GM19043 (cell line): ENCODE measurements at regions not wholly inside any gene's neighbourhood (a gene's known extent, or its start where the extent isn't known, plus 50 kb on each side); places are given as distances from the start of the nearest gene placed in this dataset.

Experiments used
- ATAC-seq: cut with Tn5 transposase; IDR thresholded peaks from one replicate; pipeline ENCODE4 v1.9.1; 2021; ENCODE audit warnings: low read depth; ENCODE audit not compliant: unreplicated experiment

DNA sequence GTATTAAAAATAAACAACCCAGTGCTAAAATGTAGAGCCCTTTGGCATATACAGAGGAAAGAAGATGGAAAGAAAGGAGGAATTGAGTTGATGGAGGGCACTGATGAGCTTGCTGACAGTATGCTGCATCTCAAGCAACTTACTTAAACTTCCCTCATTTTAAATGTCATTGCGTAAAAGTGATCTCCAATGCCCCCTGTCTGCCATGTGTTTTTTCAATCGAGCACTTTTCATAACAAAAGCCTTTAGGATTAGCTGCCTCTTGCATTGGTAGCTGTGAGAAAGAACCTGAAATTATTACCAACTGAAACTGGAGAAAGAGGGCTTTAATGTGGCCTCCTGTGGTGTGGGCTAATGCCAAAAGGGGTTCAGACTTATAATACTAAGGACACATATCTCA, 541.6 kb downstream of the SUCLA2 start:
- ATAC-seq, result no peak

DNA sequence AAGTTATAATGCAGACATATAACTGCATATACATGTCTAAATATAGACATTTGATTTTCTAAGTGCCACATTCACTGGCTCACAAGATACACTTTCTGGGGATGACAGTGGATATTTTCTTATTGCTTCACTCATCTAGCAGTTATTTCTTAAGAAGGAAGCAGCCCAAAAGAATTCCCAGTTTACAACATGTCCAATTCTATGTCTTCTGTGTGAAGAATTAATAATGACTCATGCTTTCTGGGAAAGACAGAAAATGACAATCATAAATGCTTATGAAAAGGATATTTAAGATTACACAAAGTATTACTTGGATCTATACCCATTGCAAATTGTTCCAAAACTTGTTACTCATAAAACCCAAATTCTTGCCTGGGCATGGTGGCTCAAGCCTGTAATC, 543.4 kb downstream of the SUCLA2 start:
- no peak for ATAC-seq

- no peak for ATAC-seq
These were observed 545.4 kb downstream of the SUCLA2 start for GRCh38 chr13:47455626-47456025.

DNA sequence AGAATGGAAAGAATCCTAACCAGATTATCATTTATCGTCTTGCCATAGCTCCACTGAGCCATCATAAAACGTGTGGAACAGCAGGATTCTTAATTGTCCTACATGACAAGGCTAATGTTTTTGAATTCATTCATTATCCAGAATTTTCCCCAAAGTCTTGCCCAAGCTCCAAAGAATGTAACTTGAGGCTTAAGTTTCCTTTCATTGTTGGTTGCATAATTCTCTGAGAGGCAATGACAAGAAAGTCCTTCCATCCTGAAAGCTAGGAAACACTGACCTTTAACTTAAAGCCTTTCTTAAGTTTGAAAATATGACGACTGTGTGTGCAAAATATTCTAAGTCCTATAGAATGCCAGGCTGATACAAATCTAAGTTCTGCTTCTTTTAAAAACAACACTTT, 546.1 kb downstream of the SUCLA2 start:
- no peak for ATAC-seq

- no peak for ATAC-seq
These were observed 540.6 kb upstream of the HTR2A start for GRCh38 chr13:47437406-47437805.

- no peak for ATAC-seq
These were observed 536.7 kb upstream of the HTR2A start for GRCh38 chr13:47433461-47434005.

GRCh38 chr13:47426126-47426849, 529.4 kb upstream of the HTR2A start:
- ATAC-seq, result no peak

GRCh38 chr13:47421525-47421924, 524.7 kb upstream of the HTR2A start:
- no peak for ATAC-seq

DNA sequence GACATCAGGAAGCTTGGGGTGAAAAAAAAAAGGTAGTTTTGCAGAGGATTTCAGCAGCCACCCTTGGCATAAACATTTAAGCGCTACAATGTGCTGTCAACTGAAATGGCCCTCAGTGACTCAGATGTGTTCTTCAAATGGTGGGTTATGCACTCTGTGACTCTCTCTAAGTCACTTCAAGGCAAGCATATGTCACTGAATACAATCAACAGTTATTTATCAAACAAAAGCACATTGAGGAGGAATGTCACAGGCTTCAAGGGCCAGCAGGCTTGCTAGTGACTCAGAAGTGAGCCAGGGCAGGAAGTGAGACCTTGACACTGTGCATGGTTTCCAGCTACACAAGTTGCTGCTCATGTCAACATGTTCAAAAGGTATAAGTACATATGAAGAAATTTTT, 523.7 kb upstream of the HTR2A start:
- ATAC-seq, result no peak

GRCh38 chr13:47420020-47420419, 523.2 kb upstream of the HTR2A start:
- no peak for ATAC-seq

DNA sequence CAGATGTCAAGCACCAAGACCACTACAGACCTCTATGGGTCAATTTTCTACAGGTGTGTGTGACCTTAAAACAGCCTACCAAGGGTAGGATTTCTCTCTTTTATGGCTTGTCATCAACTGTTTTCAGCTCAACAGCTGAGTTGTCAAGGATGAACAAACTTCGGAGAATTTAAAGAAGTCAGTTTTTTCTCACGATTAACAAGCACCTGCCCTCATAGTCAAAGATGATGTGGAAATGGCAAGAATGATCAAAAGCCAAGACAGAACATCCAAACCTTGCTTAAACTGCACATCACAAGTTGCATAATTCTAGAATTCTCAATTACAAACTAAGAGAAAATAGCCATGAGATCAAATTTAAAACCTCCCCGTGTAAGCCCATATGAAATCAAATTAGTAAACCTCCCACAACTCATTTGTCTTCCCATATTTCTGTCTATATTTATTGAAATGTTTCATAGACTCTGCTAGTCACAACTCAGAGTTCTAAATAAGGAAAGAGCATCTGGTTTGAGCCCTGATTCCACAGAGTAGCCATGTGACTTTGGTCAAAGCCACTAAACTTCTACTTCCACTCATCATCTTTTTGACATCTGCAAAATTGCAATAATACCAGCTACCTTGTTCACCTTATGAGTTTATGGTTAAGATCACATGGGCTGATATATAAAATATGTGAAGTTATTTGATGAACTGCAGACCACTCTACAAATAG, 521.5 kb upstream of the HTR2A start:
- no peak for ATAC-seq

GRCh38 chr13:47417485-47417884, 520.6 kb upstream of the HTR2A start:
- no peak for ATAC-seq

DNA sequence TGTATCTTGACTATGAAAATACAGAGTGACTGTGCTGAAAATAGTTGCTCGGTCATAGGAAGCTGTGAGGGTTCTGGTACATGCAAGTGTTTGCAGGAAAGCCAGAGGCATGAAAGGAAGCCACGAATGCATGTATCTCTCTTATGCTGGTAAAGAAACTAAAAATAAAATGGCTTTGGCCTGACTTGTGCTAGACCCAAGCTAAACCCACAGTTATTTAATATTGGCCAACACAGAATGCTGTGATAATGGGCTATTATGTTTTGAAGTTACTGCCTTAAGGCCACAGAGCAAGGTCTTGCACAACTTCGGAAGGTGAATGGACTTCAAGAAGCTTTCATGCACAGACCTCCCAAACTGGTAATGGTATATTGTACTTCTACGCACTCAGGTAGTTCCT, 518.2 kb upstream of the HTR2A start:
- ATAC-seq, result no peak

- no peak for ATAC-seq
These were observed 516.7 kb upstream of the HTR2A start for GRCh38 chr13:47413526-47413925.

DNA sequence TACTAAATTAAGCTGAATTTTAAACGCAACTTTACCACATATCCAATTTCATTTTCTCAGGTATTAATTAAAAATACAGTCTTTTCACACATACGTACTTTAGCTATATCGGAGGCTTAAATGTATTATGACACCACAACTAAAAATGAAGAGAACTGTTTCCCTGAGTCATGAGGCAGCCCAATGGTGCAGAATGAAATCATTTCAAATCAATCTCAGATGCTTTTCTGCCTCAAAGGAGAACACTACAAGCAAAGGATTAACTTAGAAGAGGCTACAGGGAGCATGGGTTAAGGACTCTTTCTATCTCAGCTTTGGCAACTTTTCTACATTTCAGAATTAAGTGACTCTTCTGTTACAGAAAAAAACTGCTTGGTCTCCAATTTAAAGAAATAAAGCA, 516.3 kb upstream of the HTR2A start:
- ATAC-seq, result no peak

DNA sequence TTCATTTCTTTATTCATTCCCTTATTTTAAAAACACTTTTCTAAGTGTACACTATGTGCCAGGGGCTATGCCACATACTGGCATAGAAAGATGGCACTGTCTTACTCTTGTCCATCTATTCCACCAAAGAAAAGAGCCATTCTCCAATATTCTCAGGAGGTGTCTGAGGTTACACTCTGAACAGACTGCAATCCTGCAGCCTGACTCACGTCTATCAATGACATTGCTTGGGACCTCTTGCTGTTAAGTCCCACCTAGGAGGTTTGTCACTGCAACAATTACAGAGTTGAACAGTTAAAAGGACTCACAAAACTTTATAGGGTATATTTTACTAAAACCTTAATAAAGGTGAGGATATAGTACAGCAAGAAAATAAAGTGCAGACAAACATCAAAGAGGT, 512.9 kb upstream of the HTR2A start:
- ATAC-seq, result no peak

DNA sequence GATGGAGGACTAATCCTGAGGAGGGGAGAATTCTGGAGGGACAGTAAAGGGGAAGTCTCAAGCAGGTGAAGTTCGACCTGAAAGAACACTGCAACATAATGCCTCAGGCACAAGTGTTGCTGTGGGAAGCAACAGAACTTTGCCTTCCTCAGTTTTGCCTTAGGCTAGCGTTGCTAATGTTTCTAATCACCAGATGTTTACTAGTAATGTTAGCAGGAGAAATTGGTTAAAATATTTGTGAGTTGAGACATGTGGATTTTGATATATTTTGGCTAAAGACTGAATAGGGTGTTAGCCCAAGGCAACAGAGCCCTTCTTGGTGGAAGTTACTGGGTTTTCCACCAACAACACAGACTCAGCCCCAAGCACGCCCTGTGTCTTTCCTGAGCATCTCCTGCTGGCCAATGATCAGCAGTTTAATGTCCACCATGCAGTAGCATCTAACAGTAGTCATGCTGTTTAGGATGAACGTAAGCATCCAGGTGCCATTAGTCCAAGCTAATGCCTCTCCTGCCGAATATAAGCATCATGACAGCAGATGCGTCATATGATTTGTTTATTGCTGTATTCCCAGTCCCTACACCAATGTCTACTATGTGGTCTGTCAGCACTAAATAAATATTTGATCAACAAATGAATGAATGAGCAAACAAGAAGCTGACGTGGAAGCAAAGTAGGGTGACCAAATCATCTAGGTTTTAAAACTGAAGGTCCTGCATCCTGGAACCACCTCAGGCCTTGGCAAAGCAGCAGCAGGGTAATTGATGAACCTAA, 511.9 kb upstream of the HTR2A start:
- ATAC-seq, result no peak

- no peak for ATAC-seq
These were observed 511.0 kb upstream of the HTR2A start for GRCh38 chr13:47407808-47408207.

GRCh38 chr13:47399599-47399998, 502.7 kb upstream of the HTR2A start:
- no peak for ATAC-seq

GRCh38 chr13:47397739-47398138, 500.9 kb upstream of the HTR2A start:
- ATAC-seq, result no peak

DNA sequence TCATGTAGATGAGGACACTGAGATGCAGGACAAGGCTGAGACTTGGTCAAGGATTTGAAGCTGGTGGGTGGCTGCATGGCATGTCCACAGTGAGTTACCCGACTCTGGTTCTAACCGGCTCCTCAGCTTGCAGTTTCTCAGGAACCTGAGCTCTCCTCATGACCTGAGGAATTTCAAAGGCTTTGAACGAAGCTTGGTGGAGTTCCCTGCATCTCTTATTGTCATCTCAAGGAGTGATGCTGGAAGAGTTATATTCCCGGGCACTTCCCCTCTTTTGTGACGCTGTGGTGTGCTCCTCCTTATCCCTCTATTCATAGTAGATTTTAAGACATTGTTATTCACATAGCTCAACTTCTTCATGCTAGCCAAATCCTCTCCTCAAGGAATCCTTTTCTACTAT, 500.1 kb upstream of the HTR2A start:
- no peak for ATAC-seq
